ENCODE measurements at regions not wholly inside any gene's neighbourhood (a gene's known extent, or its start where the extent isn't known, plus 50 kb on each side); places are given as distances from the start of the nearest gene placed in this dataset.

DNA sequence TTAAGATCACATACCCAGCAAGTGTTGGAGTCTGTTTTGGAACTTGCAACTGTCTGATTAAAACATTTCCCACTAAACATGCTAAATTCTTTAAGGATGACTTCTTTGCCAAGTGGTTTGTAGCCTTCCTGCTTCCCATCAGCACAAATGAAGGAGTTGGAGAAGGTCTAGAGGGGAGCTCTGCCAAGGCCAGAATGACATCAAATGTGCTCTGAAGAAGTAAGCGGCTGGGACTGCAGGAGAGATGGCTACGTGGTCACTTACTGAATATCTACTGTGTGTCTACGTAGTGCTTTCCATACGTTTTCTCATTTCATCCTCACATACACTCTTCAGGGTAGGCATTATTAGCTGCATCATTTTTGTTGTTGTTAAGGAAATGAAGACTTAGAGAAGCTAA lies 135.7 kb upstream of the NLRP1 start:
- H3K27me3 ChIP-seq (ENCODE audit: insufficient read depth, low read length): no peaks in the 10 kb centered on the region
- no peak overlapping the region for H3K4me2 ChIP-seq (ENCODE audit: insufficient read depth, insufficient read length, low read length)
- H2BK5ac ChIP-seq (ENCODE audit: insufficient read length, low read length): no peak overlapping the region
- H3K4me1 Mint-ChIP-seq: peaks cover 0 to 4% of the 10 kb centered on the region in 2 experiments; a peak in 1 of 4 replicates
- H3K23ac ChIP-seq (ENCODE audit: insufficient read length, low read depth, low read length): no peak overlapping the region
- no peak overlapping the region for H3K9ac ChIP-seq (ENCODE audit: extremely low read depth, insufficient read length, low read length)
- H3K23me2 ChIP-seq (ENCODE audit: insufficient read length, low read depth, low read length, poor library complexity, severe bottlenecking): no peaks in the 10 kb centered on the region
- no peak overlapping the region for H3K56ac ChIP-seq (ENCODE audit: insufficient read length, low read depth, low read length)
- no peak overlapping the region for H4K91ac ChIP-seq (ENCODE audit: insufficient read length, low read depth, low read length)
- H3K9me3 ChIP-seq (ENCODE audit: control insufficient read depth, low read depth, low read length): no peaks in the 10 kb centered on the region
- H2AFZ ChIP-seq (ENCODE audit: low read length): no peak overlapping the region
- peaks cover 9 to 12% of the 10 kb centered on the region in 2 experiments for H3K9me3 Mint-ChIP-seq
- H2BK120ac ChIP-seq (ENCODE audit: low read depth, low read length, poor library complexity, severe bottlenecking): no peak overlapping the region
- TF ChIP-seq, protein P1, sequence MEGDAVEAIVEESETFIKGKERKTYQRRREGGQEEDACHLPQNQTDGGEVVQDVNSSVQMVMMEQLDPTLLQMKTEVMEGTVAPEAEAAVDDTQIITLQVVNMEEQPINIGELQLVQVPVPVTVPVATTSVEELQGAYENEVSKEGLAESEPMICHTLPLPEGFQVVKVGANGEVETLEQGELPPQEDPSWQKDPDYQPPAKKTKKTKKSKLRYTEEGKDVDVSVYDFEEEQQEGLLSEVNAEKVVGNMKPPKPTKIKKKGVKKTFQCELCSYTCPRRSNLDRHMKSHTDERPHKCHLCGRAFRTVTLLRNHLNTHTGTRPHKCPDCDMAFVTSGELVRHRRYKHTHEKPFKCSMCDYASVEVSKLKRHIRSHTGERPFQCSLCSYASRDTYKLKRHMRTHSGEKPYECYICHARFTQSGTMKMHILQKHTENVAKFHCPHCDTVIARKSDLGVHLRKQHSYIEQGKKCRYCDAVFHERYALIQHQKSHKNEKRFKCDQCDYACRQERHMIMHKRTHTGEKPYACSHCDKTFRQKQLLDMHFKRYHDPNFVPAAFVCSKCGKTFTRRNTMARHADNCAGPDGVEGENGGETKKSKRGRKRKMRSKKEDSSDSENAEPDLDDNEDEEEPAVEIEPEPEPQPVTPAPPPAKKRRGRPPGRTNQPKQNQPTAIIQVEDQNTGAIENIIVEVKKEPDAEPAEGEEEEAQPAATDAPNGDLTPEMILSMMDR (conservative IDR thresholded peaks at IDR 0.05): no peak
- H2BK15ac ChIP-seq (ENCODE audit: low read depth, low read length): no peak overlapping the region
- H3K4ac ChIP-seq (ENCODE audit: low read depth, low read length): no peak overlapping the region
- H3K14ac ChIP-seq (ENCODE audit: insufficient read depth, low read length): no peak overlapping the region
- no peak overlapping the region for H3K27ac Mint-ChIP-seq
- no peaks in the 10 kb centered on the region for H3K79me1 ChIP-seq (ENCODE audit: insufficient read depth, low read depth, low read length, poor library complexity, severe bottlenecking)
- no peak overlapping the region for H3T11ph ChIP-seq (ENCODE audit: low read length)
- no peak overlapping the region for H4K5ac ChIP-seq (ENCODE audit: insufficient read length, low read depth, low read length)
- H2AK5ac ChIP-seq (ENCODE audit: insufficient read length, low read length): no peak overlapping the region
- peaks cover 3% of the 10 kb centered on the region for H4K20me1 ChIP-seq (ENCODE audit: control insufficient read depth, insufficient read depth, insufficient read length)
- no peak overlapping the region for H2BK12ac ChIP-seq (ENCODE audit: insufficient read length, low read depth, low read length)
- H3K27ac ChIP-seq (ENCODE audit: insufficient read length, low read depth, low read length): no peak overlapping the region
- H3K18ac ChIP-seq (ENCODE audit: insufficient read length, low read depth, low read length): no peak overlapping the region
- H3K4me3 Mint-ChIP-seq: no peak overlapping the region
- H3K36me3 Mint-ChIP-seq (ENCODE audit: insufficient read depth in 1 of 3, low read depth in 3 of 3): 0 out of 7 replicates have a peak, but pooled peaks cover 0 to under 1% (median 0%) of the 10 kb centered on the region in 3 experiments
- no peaks in the 10 kb centered on the region for H3K79me2 ChIP-seq (ENCODE audit: insufficient read depth, low read length)
- H2BK20ac ChIP-seq (ENCODE audit: low read depth, low read length, poor library complexity, severe bottlenecking): no peak overlapping the region
- peaks cover 1% of the 10 kb centered on the region; the same call in 1 of the 2 replicates for H3K27me3 Mint-ChIP-seq (ENCODE audit: low read depth)
- H3K4me1 ChIP-seq (ENCODE audit: insufficient read depth, low read length): no peaks in the 10 kb centered on the region
- no peak for DNase-seq
- H4K8ac ChIP-seq (replicated peaks; ENCODE audit: insufficient read length, low read depth, low read length): no peak overlapping the region
- WGBS (ENCODE audit: extremely low coverage, insufficient read length, low lambda C conversion rate): no CpG with 5 or more reads among the region's 4 CpGs
